Cardiac fibroblast (primary cell): ENCODE measurements at regions not wholly inside any gene's neighbourhood (a gene's known extent, or its start where the extent isn't known, plus 50 kb on each side); places are given as distances from the start of the nearest gene placed in this dataset.

ENCODE experiments used
- DNase-seq, 2 donors: peaks; one replicate each; pipeline versions ENCODE4 v3.0.0 to v3.0.0-alpha.2; 2010; ENCODE audit warnings: low read depth in 2 of 2
- H3K4me3 ChIP-seq, 2 donors: replicated peaks in 1 of 2; 1 replicate in 1 of 2; 2 replicates in 1 of 2; pipeline ENCODE4 v1.5.1; 2011; ENCODE audit warnings: low read depth in 2 of 2, low read length in 2 of 2, mild to moderate bottlenecking in 2 of 2, moderate library complexity in 1 of 2
- TF ChIP-seq, protein P1 (sequence below): IDR thresholded peaks from one replicate; pipeline ENCODE4 v1.5.1; 2011; ENCODE audit warnings: low read depth, mild to moderate bottlenecking, low read length, inconsistent platforms

DNA sequence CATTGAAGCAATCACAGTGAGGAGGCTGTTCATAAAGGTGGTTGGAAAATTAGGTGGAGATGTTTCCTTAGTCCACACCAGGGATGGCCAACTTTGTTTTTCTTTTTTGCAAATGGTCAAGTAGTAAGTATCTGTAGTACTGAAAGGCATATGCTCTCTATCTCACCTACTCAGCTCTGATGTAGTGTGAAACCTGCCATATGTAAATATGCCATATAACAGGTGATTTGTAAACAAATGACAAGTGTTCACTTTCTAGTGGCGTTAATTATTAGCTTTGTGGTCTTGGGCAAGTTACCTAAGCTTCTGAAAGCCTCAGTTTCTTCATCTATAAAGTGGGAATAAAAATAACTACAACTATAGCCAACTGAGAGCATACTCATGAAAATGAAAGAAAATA is 421.4 kb upstream of the LCORL start:
- TF ChIP-seq, protein P1, sequence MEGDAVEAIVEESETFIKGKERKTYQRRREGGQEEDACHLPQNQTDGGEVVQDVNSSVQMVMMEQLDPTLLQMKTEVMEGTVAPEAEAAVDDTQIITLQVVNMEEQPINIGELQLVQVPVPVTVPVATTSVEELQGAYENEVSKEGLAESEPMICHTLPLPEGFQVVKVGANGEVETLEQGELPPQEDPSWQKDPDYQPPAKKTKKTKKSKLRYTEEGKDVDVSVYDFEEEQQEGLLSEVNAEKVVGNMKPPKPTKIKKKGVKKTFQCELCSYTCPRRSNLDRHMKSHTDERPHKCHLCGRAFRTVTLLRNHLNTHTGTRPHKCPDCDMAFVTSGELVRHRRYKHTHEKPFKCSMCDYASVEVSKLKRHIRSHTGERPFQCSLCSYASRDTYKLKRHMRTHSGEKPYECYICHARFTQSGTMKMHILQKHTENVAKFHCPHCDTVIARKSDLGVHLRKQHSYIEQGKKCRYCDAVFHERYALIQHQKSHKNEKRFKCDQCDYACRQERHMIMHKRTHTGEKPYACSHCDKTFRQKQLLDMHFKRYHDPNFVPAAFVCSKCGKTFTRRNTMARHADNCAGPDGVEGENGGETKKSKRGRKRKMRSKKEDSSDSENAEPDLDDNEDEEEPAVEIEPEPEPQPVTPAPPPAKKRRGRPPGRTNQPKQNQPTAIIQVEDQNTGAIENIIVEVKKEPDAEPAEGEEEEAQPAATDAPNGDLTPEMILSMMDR = no peak
- no peak for DNase-seq
- H3K4me3 ChIP-seq = no peak overlapping the region

DNA sequence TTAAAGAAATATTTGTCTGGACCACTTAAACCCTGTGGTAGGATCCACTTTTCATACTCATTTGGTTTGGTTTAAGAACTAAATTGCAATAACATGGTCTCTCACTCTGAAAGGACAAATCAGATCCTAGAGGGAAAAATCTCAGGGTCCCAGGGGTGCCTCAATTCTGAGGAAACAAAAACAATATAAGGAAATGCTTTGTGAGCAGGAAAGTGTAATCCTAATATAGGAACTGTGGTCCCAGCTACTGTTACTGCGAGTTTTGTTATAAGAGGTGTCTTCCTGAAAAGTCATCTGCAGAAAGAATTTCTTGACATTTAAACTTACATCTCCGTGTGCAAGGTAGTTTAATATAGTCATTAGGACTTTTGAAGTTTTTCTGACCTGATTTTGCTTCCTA is 420.1 kb upstream of the LCORL start:
- TF ChIP-seq, protein P1 = no peak
- no peak overlapping the region for H3K4me3 ChIP-seq
- DNase-seq = no peak

DNA sequence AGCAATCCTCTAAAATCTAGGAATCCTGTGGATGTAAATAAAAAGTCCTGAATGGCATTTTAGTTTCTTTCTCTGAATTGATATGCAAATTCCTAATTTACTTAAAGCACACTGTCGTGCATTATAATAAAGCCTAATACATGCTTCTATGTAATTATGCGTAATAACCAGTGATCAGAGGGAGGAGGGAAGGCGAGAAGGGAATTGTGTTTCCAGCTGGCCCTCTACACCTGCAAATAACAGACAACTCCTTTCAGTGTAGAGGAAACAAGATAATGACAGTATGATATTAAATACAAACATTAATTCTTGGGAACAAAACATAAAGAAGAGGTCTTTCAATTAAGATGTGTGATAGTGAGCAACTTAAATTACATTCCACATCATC is 419.6 kb upstream of the LCORL start:
- DNase-seq = no peak
- TF ChIP-seq, protein P1 = no peak
- H3K4me3 ChIP-seq = no peak overlapping the region

DNA sequence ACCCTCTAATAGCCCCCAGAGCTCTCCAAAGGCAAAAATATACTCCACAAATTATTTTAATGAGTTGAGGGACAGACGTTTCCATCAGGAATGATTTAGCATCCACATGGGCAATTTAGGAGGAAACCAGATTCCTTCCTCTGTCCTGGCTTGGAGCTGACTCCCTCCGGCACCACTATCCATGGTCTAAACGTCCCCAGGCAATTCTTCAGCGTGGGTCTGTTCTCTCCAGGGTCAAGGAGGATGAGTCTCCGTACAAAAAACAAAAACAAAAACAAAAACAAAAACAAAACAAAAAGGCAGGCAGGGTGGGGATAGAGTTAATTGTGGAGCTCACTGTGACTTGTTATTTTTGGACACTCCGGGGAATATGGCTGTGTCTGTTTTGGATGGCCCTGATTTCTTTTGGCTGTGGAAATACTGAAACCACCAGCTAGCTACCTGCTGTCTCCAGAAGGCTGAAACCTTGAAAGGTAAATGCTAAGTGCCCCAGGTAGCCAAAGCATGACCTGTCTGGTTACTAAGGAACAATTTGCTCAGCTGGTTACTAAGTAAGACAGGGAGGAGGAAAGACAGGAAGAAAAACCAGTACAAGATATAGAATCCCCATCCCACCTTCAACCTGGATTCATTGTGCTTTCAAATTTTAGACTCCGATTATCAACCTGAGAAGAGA is 419.1 kb upstream of the LCORL start:
- DNase-seq = no peak

DNA sequence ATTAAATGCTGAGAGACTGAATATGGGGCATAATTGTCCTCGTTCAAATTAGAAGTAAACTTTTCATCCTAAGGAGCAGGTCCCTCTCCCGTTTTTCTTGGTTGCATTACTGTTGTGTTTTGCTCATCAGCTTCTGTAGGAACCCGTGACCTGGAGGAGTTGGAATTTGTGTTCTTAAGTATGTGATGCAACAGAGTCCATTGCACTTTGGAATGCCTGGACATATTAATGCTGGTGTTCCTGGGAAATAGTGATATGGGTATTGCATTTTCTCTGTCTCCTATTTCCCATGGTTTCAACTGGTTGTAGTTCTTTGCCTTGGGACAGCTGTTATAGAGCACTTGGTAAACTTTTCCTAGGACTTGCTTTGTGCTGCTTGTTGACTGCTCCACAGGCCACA is 417.8 kb upstream of the LCORL start:
- H3K4me3 ChIP-seq = no peak overlapping the region
- no peak for DNase-seq
- TF ChIP-seq, protein P1 = no peak

More for the DNA sequence above, 419.1 kb upstream of the LCORL start:
- TF ChIP-seq, protein P1 = no peak
- no peak overlapping the region for H3K4me3 ChIP-seq

DNA sequence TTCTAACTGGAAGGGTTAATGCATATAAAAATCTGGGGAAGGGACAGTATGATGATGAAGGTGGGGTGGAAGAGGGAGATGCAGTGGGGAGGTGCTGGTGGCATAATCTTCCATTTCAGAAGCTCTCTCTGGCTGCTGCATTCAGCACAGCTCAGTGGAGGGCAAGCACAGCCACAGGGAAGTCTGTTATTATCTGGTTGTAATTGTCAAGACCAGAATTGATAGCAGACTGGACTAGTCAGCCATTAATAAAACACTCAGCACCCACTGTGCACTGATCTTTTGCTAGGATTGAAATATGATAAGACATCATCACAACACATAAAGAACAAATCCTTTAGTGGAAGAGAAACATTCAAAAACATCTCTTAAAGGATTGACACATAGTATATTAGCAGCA is 414.2 kb upstream of the LCORL start:
- DNase-seq = no peak
- H3K4me3 ChIP-seq = no peak overlapping the region
- TF ChIP-seq, protein P1 = no peak

DNA sequence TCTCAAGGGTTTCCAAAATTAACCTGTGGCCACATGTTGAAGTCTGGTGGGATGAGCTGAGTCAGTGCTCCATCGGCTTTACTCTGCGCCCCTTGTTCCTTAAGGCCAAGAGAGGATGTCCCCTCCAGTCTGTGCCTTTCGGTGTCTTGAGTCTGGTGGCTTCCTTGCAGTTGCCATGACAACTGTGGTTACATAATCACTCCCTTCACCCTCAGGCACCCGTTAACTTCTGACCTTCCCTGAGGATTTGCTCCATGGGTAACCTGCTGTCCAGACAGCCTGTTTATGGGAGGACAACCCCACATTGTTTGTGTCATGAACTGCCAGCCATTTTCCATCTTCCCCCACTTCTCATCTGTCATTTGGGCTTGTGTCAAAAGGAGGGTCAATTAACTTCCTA is 401.1 kb upstream of the LCORL start:
- no peak for DNase-seq
- TF ChIP-seq, protein P1 = no peak

More for the DNA sequence above, 401.1 kb upstream of the LCORL start:
- H3K4me3 ChIP-seq = no peak overlapping the region
